ENCODE measurements at regions not wholly inside any gene's neighbourhood (a gene's known extent, or its start where the extent isn't known, plus 50 kb on each side); places are given as distances from the start of the nearest gene placed in this dataset.

GRCh38 chr22:44555597-44555996, 57.6 kb upstream of the RTL6 start:
- TF ChIP-seq GTF2I (CRISPR knock-in tag; conservative IDR thresholded peaks at IDR 0.05) = no peak
- TF ChIP-seq ZNF512 (CRISPR knock-in tag; IDR thresholded peaks at IDR 0.05; ENCODE audit: borderline replicate concordance) = 0 out of 2 replicates have a peak, but pooled peaks have one; percentile 42
- Mint-ChIP-seq H3K4me3 (no peak overlapping the region), H3K4me1 (no peaks in the 10 kb centered on the region), H3K9me3 (peaks cover 2% of the 10 kb centered on the region; the same call in 1 of the 2 replicates), H3K27me3 (ENCODE audit: low read depth) (peaks cover 5% of the 10 kb centered on the region; the same call in 1 of the 2 replicates), H3K36me3 (no peaks in the 10 kb centered on the region), H3K27ac (no peak overlapping the region)
- CTCF ChIA-PET = no interaction called here
- DNase-seq (ENCODE audit: low spot score) (no peak), ATAC-seq (no peak)
- POLR2A ChIA-PET = no interaction called here

- TF ChIP-seq AR (CRISPR knock-in tag; IDR thresholded peaks at IDR 0.05) (no peak), ATF2 (CRISPR knock-in tag; IDR thresholded peaks at IDR 0.05; ENCODE audit: borderline replicate concordance, low read depth) (no peak), NR1H2 (CRISPR knock-in tag; IDR thresholded peaks at IDR 0.05) (no peak), ZNF423 (CRISPR knock-in tag; IDR thresholded peaks at IDR 0.05) (no peak), ZNF219 (CRISPR knock-in tag; IDR thresholded peaks at IDR 0.05; ENCODE audit: borderline replicate concordance) (no peak), CTCF (IDR thresholded peaks at IDR 0.05) (no peak), AFF4 (CRISPR knock-in tag; IDR thresholded peaks at IDR 0.05; ENCODE audit: borderline replicate concordance) (no peak), FOXJ3 (CRISPR knock-in tag; IDR thresholded peaks at IDR 0.05; ENCODE audit: borderline replicate concordance) (no peak), ZNF671 (CRISPR knock-in tag; IDR thresholded peaks at IDR 0.05) (no peak), OVOL2 (CRISPR knock-in tag; IDR thresholded peaks at IDR 0.05; ENCODE audit: borderline replicate concordance) (no peak)
- POLR2A ChIA-PET = no interaction called here
- H3K4me3 Mint-ChIP-seq = no peak overlapping the region
- no peaks in the 10 kb centered on the region for H3K9me3 Mint-ChIP-seq
- H3K36me3 Mint-ChIP-seq = no peaks in the 10 kb centered on the region
- ATAC-seq (no peak), DNase-seq (ENCODE audit: low spot score) (no peak)
- H3K27ac Mint-ChIP-seq = no peak overlapping the region
- H3K27me3 Mint-ChIP-seq (ENCODE audit: low read depth) = peaks cover 5% of the 10 kb centered on the region; the same call in 1 of the 2 replicates
- H3K4me1 Mint-ChIP-seq = no peaks in the 10 kb centered on the region
- CTCF ChIA-PET = no interaction called here
Measured at GRCh38 chr22:44555046-44555445, 57.0 kb upstream of the RTL6 start.

All from WTC11 (cell line).